NAMALWA (cell line): ENCODE measurements at regions not wholly inside any gene's neighbourhood (a gene's known extent, or its start where the extent isn't known, plus 50 kb on each side); places are given as distances from the start of the nearest gene placed in this dataset.

Experiments used
- DNase-seq: peaks from one replicate; pipeline ENCODE4 v3.0.0-alpha.2; 2015; ENCODE audit warnings: low spot score

DNA sequence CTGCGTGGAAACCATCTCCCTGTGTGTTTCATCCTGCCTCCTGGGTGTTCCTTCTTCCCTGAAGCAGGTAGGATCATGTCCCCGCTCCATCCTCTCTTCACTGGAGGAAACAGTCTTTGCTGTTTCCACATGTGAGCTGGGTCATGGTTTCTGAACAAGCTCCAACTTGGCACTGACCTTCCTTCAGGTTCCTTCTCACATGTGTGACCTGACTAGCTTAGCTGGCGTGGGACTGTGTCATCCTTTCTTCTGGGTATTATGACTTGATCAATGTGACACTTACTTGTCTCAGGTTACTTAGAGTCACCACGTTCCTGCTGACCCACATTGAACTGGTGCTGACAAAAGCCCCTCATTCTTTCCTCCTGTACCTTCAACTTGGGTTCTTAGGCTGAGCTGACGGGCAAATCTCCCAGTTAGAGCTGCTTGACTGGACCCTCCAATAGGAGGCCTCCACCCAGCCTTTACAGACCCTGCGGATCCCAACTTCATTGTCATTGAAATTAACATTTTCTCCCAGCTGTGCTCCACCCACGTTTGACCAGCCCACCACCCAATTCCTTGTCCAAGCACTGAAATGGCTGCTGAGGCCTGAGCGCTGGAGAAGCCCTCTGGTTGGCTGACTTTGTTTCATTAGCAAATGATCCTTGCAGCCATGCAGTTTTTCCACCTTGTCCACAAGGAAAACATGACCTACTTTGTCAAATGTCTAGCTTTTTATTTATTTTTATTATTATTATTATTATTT is 128.1 kb downstream of the DDX1 start:
- no peak for DNase-seq

DNA sequence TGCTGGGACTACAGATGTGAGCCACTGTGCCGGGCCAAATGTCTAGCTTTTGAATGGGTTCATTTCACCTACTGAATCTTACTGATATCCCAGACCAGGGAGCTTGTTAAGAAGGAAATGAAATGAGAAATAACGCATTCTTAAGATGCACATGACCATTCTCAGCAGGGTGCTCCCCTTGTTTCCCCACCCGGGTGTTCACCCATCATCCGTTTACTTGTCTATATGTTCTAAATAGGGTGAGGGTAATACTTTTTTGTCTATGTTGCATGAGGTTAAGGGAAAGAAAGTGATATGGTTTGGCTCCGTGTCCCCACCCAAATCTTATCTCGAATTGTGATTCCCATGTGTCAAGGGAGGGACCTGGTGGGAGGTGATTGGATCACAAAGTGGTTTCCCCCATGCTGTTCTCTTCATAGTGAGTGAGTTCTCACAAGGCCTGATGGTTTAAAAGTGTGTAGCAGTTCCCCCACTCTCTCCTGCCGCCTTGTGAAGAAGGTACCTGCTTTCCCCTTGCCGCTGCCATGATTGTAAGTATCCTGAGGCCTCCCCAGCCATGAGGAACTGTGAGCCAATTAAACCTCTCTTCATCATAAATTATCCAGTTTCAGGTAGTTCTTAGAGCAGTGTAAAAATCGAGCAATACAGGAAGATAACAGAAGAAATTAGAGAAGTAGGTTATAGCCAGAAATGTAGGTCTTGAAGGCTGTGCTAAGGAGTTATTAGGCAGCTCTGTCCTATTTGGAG is 129.1 kb downstream of the DDX1 start:
- DNase-seq: no peak

DNA sequence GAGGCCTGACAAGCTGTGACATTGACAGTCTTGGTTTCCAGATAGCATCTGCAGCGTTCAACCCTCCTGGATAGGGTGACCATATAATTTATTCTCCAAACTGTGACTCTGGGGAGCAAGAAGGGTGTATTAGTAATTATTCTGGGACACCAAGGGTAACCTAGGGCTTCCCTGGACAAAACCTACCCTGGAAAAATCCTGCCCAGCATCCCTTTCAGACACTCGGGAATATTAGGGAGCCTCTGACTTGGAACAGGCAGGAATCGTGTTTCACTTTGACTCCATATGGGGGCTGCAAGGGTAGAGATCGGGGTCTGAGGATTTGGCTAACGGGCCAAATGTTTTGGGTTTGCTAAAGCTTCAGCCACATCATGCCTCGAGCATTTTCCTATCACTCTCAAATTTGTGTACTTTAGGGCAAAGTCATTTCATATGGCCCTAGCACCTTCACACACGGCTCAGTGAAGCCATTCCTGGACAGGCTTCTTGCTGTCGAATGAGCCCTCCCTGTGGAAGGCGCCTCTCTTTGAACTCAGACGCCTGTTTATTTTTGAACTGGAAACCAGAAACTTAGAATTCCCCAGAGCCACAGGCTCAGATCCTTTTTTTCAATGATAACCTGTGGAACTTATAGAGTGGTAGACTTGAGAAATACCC is 129.9 kb downstream of the DDX1 start:
- no peak for DNase-seq

DNA sequence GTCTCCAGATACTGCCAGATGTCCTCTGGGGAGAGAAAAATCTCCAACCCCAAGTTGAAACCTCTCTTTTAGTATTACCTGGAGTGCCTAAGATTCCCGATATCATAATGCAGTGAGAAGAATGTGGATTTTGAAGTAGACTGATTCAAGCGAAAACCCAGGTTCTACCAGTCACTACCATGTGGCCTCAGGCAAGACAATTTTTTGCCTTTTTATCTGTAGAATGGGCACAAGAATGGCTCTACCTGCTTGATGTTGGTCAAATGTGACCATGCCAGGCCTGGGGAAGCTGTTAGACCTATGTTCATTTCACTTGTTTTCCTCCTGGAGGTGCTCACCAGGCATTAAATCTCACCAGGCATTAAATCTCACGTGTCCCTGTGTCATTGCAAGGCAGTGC is 131.3 kb downstream of the DDX1 start:
- no peak for DNase-seq

DNA sequence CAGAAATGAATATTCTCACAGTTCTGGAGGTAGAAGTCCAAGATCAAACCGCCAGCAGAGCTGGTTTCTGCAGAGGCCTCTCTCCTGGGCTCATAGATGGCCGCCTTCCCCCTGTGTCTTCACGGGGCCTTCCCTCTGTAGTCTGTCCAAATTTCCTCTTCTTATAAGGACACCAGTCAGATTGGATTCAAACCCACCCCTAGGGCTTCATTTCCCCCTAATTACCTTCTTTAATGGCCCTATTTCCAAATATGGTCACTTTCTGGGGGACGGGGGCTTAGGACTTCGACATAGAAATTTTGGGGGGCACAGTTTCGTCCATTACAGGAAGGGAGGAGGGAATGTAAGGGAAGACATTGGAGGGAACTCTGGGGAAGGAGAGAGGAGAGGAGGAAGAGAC is 132.6 kb downstream of the DDX1 start:
- no peak for DNase-seq

DNA sequence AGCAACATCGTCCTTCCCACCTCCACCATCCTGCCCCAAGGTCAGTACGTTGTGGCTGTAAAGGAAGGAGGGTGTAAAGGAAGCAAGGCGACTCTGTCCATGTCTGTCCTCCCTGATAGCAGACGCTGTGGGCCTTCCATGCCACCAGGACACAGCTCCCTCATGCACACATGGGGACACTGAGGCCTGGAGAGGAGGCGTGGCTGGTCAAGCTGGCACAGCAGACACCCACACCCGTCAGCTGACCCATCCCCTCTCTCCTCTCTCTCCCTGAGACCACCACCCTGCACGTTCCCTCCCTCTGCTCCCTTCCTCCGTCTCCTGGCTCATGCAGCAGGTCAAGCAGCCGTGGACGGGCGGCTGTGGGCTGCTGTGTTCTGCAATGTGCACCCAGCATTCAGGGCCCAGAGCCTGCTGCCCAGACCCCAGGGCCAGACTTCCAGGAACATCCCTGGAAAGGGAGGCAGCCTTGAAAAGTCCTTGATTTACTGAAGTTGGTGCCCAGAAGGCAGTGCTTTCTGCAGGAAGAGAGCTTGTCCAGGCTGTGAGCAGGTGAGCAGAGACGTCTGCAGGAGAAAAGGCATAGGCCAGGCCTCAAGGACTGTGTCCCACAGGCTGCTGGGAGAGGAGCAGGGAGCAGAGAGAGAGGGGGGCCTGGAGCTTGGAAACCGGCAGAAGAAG is 133.6 kb downstream of the DDX1 start:
- no peak for DNase-seq

DNA sequence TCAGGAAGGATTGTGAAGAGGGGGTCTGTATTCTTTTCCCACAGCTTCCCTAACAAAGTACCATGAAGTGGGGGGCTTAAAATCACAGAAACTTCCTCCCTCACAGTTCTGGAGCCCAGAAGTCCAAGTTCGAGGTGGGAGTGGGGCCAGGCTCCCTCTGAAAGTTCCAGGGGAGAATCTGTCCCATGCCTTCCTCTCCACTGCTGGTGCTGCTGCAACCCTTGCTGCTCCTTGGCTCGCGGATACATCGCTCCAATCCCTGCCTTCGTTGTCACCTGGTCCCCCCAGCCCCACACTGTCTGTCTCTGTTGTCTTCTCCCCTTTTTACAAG is 134.1 kb downstream of the DDX1 start:
- no peak for DNase-seq

DNA sequence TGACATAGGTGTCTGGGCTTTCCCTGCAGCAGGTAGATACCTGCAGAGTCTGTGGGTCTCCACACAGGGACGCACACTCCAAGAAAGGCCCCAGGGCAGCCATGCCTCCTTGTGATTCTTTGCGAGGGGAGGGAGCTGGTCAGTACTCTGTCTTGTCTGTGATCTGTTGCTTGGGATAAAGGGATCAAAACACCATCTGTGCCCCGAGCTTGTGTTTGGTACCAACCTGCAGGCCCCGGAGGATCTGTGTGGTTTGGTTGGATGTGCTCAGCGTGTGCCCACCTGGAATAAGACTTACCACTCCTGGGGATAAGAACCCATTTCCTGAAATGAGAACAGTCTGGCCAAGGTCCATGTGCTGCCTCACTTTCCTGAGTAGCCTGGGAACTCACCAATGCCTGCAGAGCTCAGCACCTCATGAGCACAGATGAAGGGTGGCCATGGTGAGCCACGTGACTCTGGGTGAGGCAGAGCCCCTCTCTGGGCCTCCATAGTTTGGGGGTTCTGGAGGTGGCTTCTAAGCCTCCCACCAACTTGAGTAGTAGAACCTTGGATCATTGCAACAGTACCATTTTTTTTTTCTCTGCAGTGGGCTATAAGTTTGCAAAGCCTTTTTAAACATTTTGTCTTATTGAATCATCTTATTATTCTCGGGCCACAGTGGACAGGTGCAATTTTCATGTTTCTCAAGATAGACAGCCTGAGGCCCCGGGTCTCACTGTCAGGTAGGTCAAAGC is 134.8 kb downstream of the DDX1 start:
- no peak for DNase-seq

DNA sequence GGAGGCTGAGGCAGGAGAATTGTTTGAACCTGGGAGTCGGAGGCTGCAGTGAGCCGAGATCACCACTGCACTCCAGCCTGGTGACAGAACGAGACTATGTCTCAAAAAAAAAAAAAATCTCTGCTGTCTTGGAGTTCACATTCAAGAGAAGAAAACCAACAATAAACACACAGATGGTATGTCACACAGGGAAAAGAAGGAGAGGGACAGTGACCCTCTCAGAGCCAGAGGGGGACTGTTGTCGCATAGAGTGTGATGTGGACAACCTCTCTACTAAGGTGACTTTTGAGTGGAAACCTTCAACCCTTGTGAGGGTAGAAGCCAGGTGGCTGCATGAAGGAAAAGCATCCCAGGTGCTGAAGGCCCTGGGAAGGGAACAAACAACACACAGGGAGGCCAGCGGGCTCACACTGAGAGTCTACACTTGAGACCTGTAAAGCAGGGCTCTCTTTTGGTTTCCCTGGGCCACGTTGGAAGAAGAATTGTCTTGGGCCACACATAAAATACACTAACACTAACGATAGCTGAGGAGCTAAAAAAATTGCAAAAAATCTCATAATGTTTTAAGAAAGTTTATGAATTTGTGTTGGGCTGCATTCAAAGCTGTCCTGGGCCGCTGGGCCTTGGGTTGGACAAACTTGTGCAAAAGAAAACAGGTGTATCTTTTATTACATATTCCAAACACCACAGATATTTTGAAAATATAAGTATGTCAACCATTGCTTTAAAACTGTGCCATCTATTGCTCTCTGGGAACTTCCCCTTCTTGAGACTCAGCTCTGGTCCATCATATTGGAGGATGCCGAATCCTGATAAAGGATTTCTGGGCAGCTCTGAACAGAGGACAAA is 136.0 kb downstream of the DDX1 start:
- DNase-seq: no peak

DNA sequence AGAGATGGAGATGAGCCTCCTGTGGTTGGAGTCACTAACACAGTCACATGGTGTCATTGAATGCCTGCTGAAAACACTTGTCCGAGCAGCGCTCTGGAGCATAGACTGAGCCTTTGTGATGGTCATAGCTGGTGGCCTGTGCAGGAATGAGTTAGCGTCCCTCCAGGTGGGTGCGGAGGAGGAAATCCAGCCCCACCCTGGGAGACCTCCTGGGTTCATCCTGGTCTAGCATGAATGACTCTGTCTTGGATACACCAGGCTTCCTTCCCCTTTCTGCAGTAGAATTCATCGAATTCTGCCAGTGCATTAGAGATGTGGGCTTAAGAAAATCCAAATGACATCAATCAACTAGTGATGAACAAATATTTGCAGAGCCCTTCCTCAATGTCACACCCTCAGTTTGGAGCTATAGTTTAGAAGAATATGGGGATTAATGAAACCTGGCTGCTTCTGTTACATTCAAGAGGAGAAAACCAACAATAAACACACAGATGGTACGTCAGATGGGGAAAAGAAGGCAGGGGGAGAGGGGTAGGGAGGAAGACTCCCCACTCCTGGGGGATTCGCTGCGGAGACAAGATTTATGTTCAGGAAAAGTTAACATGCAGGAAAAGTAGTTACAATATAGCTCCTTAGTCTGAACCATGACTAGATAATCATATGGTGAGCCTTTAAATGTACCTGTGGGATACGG is 136.7 kb downstream of the DDX1 start:
- DNase-seq: no peak

DNA sequence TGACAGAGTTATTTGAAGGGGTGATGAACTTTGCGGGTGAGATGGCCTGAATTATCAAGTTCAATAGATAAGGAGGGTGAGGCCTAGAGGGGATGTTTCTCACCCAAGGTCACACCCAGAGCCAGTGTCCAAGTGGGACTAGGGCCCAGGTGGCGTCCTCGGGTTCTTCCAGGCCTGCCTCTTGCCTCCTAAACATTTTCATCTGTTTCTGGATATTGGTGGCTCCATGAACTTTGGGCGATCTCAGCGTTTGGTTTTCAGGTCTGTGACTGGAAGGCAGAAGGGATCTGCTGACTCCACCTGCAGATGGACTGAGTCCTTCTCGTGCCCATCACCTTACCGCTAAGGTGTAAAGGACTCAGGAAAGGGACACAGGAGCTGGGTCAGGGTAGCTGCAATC is 137.3 kb downstream of the DDX1 start:
- no peak for DNase-seq

DNA sequence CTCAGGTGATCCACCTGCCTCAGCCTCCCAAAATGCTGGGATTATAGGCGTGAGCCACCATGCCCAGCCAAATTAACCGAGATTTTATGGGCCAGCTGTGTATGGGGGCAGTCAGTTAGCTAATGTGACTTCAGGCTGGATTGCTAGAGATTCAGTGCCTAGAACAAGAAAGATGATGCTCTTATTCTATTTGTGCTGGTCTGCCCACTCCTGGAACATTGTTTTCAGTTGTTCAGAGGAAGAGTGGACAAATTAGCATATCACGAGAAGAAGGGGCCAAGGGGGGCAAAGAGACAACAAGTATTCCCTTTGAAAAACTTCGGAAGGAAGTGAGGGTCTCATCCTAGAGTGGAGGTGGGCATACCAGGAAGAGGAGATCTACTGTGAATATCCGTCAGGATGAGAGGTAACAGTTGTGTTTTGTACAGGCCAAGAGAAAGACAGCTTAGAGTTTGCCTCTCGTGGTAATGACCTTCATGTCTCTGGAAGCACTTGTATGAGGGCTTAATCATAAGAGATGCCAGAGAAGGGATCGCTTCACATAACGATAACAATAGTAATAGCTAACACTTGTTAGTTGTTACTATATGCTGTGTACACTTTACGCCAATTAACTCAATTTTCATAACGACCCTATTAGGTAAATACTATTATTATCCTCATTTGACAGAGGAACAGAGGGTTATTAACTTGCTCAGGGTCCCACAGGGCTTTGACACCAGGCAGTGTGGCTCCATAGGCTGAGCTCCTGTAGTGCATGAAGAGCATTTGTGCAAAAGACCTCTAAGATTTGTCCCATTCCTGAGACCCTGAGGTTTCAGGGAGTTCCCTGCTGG is 138.3 kb downstream of the DDX1 start:
- no peak for DNase-seq

DNA sequence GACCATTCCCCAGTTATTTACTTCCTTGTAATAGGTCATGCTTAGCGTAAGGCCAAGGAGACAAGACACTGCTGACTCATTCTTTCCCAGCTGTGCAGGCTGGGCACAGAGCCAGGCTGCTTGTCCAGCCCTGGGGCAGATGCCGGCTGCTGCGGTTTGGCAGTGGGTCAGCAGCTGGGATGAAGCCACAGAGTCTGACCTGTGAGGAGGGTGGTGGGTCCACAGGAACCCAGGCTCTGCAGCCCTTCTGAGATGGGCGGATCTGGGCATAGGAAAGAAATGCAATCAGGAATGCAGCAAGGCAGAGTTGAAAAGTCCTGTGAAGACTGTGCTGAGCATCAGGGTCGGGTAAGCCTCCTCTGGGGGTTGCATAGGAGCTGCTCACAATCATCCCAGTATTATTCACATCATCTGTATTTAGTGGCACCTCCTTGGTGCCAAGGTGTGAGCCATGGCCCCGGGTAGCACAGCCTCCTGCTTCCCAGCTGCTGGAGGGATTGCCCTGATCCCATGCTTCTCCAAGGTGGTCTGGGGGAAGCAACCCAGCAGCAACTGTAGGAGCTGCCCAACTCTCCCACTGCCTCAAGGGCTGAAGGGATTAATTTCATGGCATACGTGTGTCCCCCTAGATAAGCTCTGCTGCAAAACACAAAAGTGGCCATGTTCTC is 139.0 kb downstream of the DDX1 start:
- DNase-seq: no peak

DNA sequence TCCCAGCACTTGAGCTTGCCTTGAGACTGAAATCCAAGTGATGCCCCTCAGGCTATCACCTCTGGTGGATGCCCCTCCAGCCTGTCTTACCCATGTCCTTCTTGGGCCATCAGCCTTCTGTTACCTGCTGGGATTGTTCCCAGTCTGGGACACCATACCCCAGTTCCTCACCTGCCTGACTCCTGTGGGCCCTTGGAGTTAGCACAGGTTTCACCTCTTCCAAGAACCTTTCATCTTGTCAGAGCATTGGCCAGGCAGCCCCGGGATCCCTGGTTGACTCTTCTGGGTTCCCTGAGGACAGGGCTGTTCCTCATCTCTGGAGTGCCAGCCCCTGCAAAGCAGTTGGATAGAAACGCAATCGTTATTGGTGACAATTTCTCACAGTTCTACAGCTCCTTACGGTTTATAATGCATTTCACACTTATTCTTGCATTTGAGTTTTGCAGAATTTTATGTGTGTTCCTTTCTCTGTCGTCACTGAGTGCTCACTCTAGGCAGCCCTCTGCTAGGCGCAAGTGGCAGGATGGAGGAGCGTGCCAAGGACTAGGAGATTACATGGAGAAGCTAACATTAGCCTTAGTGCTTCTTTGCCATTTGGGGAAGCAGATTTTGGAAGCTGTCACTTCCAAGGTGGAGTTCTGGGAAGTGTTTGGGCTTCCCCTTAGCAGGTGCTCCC is 139.7 kb downstream of the DDX1 start:
- DNase-seq: no peak

DNA sequence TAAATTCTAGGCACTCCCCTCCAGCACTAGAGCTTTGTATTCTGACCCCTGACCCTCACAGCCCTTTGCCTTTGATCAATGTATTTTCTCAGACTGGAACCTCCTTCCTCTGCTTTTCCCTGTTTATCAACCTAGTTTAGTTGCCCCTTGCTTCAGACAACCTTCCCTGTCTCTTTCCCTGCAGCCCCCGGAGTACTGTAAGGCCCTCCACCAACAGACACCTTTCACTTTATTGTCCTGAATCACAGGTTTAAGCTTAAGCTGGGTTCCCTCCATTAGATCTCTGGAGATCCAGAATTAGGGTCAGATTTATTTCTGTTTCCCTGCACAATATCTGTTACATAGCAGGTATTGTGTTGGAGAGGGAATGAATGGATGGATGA is 140.2 kb downstream of the DDX1 start:
- no peak for DNase-seq

DNA sequence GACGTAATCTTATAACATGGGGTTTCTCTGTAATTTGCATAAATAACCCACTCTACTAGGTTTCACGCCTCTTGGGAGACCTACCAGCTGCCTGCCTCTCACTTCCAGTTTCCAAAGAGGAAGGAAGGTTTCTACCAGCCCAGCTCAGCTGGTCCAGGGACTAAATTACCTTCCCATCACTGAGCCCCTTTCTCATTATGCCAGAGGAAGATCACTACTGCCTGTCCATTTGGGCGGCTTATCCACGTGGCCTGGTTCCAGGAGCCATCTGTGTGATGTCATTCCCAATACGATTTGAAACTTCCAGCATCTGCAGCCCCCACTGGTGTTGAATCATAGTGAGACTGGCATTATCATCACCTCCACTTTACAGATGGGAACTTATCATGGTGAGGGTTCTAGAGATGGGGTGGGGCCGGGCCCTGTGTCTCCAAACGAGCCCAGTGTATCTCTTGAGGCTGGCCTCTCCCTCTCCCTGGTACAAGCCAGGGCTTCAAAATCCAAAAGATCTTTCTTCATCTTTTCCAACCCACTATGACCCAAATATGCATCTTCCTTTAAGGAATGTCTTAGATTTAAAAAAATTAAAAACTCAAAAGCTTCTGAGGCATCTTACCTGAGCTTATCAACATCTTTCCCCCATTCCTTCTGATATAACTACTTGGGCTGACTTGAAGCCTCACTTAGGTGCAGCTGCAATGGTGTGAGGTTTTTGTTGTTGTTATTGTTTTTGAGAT is 140.8 kb downstream of the DDX1 start:
- peak; percentile 31 for DNase-seq

DNA sequence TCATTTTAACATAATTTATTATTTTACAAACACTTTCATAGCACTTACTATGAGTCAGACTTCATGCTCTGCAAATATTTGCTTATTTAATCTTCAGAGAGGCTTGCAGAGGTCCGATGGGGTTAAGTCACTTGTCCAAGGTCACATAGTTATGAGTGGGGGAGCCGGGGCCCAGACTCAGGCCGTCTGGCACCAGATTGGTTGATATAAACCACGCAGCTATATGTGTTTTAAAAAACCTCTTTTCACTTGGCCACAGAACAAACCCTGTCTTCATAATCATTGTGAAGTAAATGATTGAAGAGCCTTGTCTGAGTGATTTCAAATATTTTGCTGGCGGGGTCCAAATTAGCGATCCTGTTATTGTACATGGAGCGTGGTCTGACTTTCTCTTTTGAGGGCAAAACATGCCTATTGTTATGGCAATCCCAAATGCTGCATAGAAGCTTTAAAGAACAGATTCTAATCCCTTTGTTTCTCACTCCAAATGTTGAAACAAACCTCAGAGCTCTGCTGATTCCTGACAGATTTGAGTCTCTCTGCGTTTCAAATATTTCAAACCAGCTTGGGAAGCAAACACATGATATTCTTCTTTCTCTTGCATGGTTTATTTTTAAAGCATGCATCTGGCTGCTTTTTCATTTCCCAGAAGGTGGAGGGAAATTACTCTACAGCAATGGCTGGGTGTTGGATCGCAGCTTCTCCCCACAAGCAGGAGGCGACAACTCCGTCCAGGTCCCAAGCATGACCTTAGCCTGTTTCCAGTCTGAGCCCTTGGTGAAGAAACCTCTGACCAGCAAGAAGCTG is 142.4 kb downstream of the DDX1 start:
- no peak for DNase-seq
